Activated CD4-positive, alpha-beta T cell treated with anti-CD3 and anti-CD28 coated beads for 36 hours (primary cell): ENCODE measurements at regions not wholly inside any gene's neighbourhood (a gene's known extent, or its start where the extent isn't known, plus 50 kb on each side); places are given as distances from the start of the nearest gene placed in this dataset.

Source experiments
- ATAC-seq: fragments of 200-7000 bp; cut with Tn5 transposase; one replicate; pipeline ENCODE4 v1.10.0; 2021; ENCODE audit warnings: mild to moderate bottlenecking, moderate library complexity
- CTCF ChIA-PET: fragments of 350-600 bp; sonication (Branson Sonifier 250); formaldehyde crosslinking; loops from one replicate; lab custom pipeline; 2021; ENCODE audit warnings: antibody characterized with exemption; lab: Charles Lee
- POLR2A ChIA-PET: fragments of 350-600 bp; sonication (Branson Sonifier 250); formaldehyde crosslinking; loops from one replicate; lab custom pipeline; 2021; ENCODE audit warnings: antibody characterized with exemption, inconsistent platforms; lab: Charles Lee
- DNase-seq: peaks from one replicate; pipeline ENCODE4 v3.0.0-alpha.2; 2020
- H3K27ac Mint-ChIP-seq: one replicate; pipeline ENCODE4 v1.8.0; 2021; ENCODE audit warnings: mixed read lengths
- H3K27me3 Mint-ChIP-seq: one replicate; pipeline ENCODE4 v1.8.0; 2021; ENCODE audit warnings: mixed read lengths
- H3K36me3 Mint-ChIP-seq: one replicate; pipeline ENCODE4 v1.8.0; 2021; ENCODE audit warnings: low read depth, mixed read lengths
- H3K4me1 Mint-ChIP-seq: one replicate; pipeline ENCODE4 v1.8.0; 2021; ENCODE audit warnings: mixed read lengths
- H3K4me3 Mint-ChIP-seq: one replicate; pipeline ENCODE4 v1.8.0; 2021; ENCODE audit warnings: mild to moderate bottlenecking, moderate library complexity, mixed read lengths
- H3K9me3 Mint-ChIP-seq: one replicate; pipeline ENCODE4 v1.8.0; 2021; ENCODE audit warnings: low read depth, mixed read lengths
- intact Hi-C, 2 experiments: fragments of 100-400 bp; cut with DNase I in 1 of 2; cut with micrococcal nuclease in 1 of 2; formaldehyde crosslinking; loops; one replicate each; pipeline versions ENCODE4 v1.14.2 to v1.15.1; 2022 to 2024; cut with DNase I, micrococcal nuclease

DNA sequence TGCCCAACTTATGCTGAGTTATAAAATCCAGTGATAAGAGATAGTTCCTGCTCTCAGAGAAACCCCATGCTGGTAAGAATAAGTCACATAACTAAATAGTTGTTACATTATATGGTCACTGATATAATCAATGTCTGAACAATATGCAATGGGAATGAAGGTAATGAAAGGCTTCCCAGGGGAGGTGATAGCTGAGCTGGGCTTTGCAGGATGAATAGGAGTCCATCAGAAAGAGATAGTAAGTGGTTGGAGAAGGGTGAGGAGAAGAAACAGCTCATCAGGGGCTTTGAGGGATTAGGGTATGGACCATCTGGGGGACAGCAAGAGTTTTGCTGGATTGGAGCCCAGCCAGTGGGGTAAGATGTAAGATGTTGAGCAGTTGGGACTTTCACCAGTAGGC lies 266.7 kb upstream of the CRY1 start:
- H3K9me3 Mint-ChIP-seq, result no peaks in the 10 kb centered on the region
- no peak for DNase-seq
- ChIA-PET CTCF (no interaction called here), POLR2A (no interaction called here)
- intact Hi-C loops, result no loop called here
- H3K4me3 Mint-ChIP-seq, result no peak overlapping the region
- H3K27ac Mint-ChIP-seq, result no peak overlapping the region
- H3K4me1 Mint-ChIP-seq, result peaks cover 18% of the 10 kb centered on the region
- no peaks in the 10 kb centered on the region for H3K27me3 Mint-ChIP-seq
- H3K36me3 Mint-ChIP-seq, result no peaks in the 10 kb centered on the region
- ATAC-seq, result no peak

DNA sequence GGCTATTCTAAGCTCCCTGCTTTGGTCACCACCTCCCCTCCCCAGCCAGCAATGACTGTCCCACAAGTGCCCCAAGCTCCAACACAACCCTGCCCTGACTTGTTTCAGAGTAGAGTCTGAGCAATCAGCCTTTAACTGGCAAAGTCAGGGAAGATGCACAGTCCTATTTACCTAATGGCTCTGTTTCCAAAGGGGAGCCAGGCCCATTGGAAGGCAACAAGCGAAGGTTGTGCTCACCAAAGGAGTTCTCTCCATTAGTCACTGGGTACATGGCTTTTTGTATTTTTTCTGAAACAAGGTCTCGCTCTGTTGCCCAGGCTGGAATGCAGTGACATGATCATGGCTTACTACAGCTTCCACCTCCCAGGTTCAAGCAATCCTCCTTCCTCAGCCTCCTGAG lies 267.1 kb upstream of the CRY1 start:
- peaks cover 15% of the 10 kb centered on the region for H3K4me1 Mint-ChIP-seq
- no peaks in the 10 kb centered on the region for H3K27me3 Mint-ChIP-seq
- H3K4me3 Mint-ChIP-seq, result no peak overlapping the region
- POLR2A ChIA-PET, result interaction anchor here (0.6 kb wide), 1 partner anchor 40 kb away, joined by 4 read pairs; no protein-coding TSS in a partner anchor
- CTCF ChIA-PET, result no interaction called here
- ATAC-seq (no peak), DNase-seq (no peak)
- no peaks in the 10 kb centered on the region for H3K9me3 Mint-ChIP-seq
- no peak overlapping the region for H3K27ac Mint-ChIP-seq
- intact Hi-C loops, result no loop called here
- no peaks in the 10 kb centered on the region for H3K36me3 Mint-ChIP-seq

DNA sequence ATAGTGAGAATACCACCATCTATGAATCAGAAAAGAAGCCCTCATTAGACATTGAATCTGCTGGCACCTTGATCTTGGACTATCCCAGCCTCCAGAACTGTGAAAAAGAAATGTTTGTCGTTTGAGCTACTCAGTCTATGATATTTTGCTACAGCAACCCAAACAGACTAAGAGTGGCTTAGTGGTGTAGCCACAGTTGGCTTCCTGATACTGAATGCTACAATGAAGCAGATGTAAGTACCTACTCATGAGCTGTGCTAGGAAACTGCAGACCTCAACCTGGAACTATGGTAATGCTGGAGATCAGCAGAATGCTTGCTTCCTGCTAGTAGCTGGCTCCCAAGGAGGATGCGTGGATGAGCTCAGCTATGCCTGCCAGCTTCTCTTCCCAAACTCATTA lies 268.6 kb upstream of the CRY1 start:
- H3K4me1 Mint-ChIP-seq, result peaks cover 9% of the 10 kb centered on the region
- H3K9me3 Mint-ChIP-seq, result no peaks in the 10 kb centered on the region
- no peak overlapping the region for H3K27ac Mint-ChIP-seq
- no peak for ATAC-seq
- ChIA-PET POLR2A (no interaction called here), CTCF (interaction anchor here (0.5 to 1.2 kb wide), 3 partner anchors 17 to 48 kb away, joined by 3 read pairs; no protein-coding TSS in a partner anchor)
- H3K4me3 Mint-ChIP-seq, result no peak overlapping the region
- DNase-seq, result no peak
- intact Hi-C loops, result no loop called here
- H3K36me3 Mint-ChIP-seq, result no peaks in the 10 kb centered on the region
- no peaks in the 10 kb centered on the region for H3K27me3 Mint-ChIP-seq

DNA sequence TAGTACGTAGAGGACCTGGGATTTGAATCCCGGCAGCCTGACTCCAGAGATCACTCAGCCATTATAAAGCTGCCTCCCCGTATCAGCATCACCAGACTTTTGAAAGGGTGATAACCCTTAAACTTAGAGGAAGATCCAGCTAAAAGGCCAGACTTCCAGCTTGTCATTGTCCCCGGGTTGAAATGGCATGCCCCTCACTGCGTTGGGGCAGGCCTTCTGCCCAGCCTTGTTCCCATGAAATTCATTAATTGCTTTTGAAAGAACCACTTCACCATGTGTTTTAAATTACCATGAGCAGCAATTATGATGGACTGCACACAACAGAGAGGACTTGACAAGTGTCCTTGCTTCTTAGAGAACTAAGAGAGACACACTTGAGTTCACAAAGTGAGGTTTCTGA lies 269.6 kb upstream of the CRY1 start:
- no peaks in the 10 kb centered on the region for H3K9me3 Mint-ChIP-seq
- no peak for ATAC-seq
- CTCF ChIA-PET, result interaction anchor here (1.1 to 1.2 kb wide), 2 partner anchors 18 to 92 kb away, joined by 3 read pairs; no protein-coding TSS in a partner anchor

DNA sequence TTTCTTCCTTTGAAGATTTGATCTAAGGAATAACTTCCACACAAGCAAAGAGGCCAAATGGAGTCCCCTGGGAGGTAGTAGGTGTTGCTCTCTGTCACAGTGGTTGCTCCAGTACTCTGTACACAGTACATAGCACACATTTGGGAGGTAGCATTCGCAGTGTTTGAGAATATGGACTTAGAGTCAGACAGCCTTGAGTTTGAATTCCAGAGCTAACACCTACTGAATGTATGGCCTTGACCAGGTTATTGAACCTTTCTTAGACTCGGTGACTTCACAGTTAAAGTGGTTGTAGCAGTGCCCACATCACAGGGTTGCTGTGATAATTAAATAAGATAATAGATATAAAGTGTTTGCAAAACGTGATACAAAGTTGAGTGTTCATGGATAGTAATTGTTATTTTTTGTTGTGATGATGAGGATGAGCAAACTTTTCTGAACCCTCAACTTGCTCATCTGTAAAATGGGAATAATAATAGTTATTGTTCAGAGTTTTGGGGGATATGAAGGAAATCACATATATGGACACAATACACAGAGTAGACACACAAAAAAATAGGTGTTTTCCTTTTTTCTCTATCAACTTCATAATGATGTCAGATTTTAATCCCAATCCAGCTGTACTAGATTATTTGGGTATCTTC lies 271.6 kb upstream of the CRY1 start:
- DNase-seq, result no peak
- Mint-ChIP-seq H3K27me3 (no peaks in the 10 kb centered on the region), H3K27ac (no peak overlapping the region), H3K9me3 (no peaks in the 10 kb centered on the region), H3K4me3 (no peak overlapping the region), H3K4me1 (peaks cover 29% of the 10 kb centered on the region), H3K36me3 (no peaks in the 10 kb centered on the region)
- CTCF ChIA-PET, result no interaction called here
- POLR2A ChIA-PET, result no interaction called here
- no peak for ATAC-seq
- intact Hi-C loops, result no loop called here

More for the DNA sequence above, 269.6 kb upstream of the CRY1 start:
- no peak for DNase-seq
- POLR2A ChIA-PET, result no interaction called here
- intact Hi-C loops, result no loop called here
- peaks cover 13% of the 10 kb centered on the region for H3K4me1 Mint-ChIP-seq
- no peak overlapping the region for H3K4me3 Mint-ChIP-seq
- H3K36me3 Mint-ChIP-seq, result no peaks in the 10 kb centered on the region
- no peak overlapping the region for H3K27ac Mint-ChIP-seq
- no peaks in the 10 kb centered on the region for H3K27me3 Mint-ChIP-seq

DNA sequence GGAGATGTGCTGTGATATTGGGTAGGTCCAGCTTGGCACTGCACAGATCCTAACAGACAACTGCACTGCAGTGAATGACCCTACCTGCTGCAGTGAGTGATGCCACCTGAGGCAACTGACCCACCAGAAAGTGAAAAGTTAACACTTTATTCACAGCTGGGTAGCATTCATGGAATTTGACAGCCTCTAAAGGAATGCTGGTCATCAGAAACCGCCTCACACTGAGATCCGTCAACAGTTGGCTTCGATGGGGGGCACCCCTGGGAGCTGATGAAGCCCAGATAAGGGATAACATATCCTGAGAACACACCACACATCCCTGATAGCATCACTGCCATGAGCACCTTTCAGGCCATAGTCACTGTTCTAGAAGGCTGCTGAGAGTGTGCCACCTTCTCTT lies 272.4 kb upstream of the CRY1 start:
- Mint-ChIP-seq H3K4me3 (no peak overlapping the region), H3K9me3 (no peaks in the 10 kb centered on the region), H3K36me3 (no peaks in the 10 kb centered on the region), H3K4me1 (peaks cover 36% of the 10 kb centered on the region), H3K27ac (no peak overlapping the region), H3K27me3 (no peaks in the 10 kb centered on the region)
- intact Hi-C loops, result no loop called here
- ATAC-seq, result no peak
- DNase-seq, result no peak
- ChIA-PET POLR2A (no interaction called here), CTCF (no interaction called here)

DNA sequence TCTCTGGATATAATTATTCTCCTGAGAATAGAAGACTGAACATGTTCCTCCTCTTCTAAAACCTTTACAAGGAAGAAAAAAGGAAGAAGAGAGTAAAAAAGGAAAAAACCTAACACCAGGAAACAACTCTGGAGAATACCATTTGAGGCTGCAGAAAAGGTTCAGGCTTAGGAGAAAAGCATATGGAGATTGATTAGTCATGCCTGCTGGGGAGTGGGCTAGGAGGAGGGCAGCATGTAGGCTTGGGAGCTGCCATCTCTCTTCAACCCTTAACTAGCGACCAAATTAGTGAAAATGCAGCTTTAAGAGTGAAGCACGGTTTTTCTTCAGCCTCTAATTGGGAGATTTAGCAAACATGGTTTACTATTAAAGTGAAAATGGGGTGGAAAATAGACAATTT lies 273.0 kb upstream of the CRY1 start:
- ChIA-PET POLR2A (no interaction called here), CTCF (interaction anchor here (2.0 kb wide), 1 partner anchor 17 kb away, joined by 6 read pairs; no protein-coding TSS in a partner anchor)
- H3K9me3 Mint-ChIP-seq, result no peaks in the 10 kb centered on the region
- no peak for DNase-seq
- peaks cover 2% of the 10 kb centered on the region for H3K36me3 Mint-ChIP-seq
- intact Hi-C loops, result no loop called here
- no peaks in the 10 kb centered on the region for H3K27me3 Mint-ChIP-seq
- no peak for ATAC-seq
- peaks cover 42% of the 10 kb centered on the region for H3K4me1 Mint-ChIP-seq
- H3K4me3 Mint-ChIP-seq, result no peak overlapping the region
- no peak overlapping the region for H3K27ac Mint-ChIP-seq

DNA sequence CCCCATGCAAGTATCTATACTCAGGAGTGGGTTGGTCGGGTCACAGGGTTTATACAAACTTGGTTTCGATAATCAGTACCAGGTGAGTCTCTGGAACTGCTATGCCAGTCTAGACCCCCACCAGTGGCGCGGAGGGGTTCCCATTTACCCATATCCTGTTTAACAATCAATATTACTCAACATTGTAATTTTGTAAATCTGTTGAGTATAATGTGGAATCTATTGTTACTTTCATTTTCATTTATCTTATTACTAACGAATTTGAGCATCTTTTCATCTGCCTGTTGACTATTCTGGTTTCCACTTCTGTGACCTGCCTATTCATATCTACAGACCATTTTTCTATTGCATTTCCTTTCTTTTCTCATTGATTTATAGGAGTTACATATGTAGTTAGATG lies 275.2 kb upstream of the CRY1 start:
- ChIA-PET CTCF (interaction anchor here (0.6 to 1.6 kb wide), 3 partner anchors 15 to 121 kb away, joined by 3 to 5 read pairs (median 4); no protein-coding TSS in a partner anchor), POLR2A (interaction anchor here (0.6 kb wide), 1 partner anchor 51 kb away, joined by 3 read pairs; no protein-coding TSS in a partner anchor)
- Mint-ChIP-seq H3K4me1 (peaks cover 65% of the 10 kb centered on the region), H3K27ac (peak overlapping the region; percentile 99), H3K9me3 (no peaks in the 10 kb centered on the region), H3K27me3 (no peaks in the 10 kb centered on the region), H3K36me3 (peaks cover 2% of the 10 kb centered on the region), H3K4me3 (peak overlapping the region; percentile 69)
- DNase-seq (peak; percentile 70), ATAC-seq (peak; percentile 47)
- intact Hi-C loops, result loop anchor here (1.0 to 2.0 kb wide), 7 partner anchors 16 to 276 kb away; partner anchors contain the start of gene CRY1 (in 1 of the 2)

DNA sequence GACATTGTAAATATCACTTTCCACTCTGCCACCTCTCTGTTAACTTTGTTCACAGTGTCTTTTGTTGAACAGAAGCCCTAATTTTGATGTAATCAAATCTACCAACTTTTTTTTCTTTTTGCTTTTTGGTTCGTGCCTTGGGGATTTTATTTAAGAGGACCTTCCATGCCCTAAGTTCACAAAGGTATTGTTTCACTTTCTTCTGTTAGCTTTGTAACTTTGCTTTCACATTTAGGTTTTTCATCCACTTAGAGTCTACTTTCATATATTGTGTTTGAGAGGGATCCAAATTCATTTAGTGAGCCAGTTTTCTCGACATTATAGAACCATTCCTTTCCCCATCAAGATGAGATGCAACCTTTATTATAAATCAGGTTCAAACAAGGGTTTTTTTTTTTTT lies 275.7 kb upstream of the CRY1 start:
- ATAC-seq (peak; percentile 17), DNase-seq (no peak)
- H3K27me3 Mint-ChIP-seq, result no peaks in the 10 kb centered on the region
- intact Hi-C loops, result loop anchor here (1.0 to 2.0 kb wide), 5 partner anchors 16 to 276 kb away; partner anchors contain the start of gene CRY1 (in 2 of the 2)
- H3K9me3 Mint-ChIP-seq, result no peaks in the 10 kb centered on the region
- ChIA-PET CTCF (interaction anchor here (0.6 to 1.6 kb wide), 5 partner anchors 14 to 168 kb away, joined by 3 to 5 read pairs (median 3); no protein-coding TSS in a partner anchor), POLR2A (interaction anchor here (0.6 kb wide), 2 partner anchors 52 to 1273 kb away, joined by 3 read pairs; no protein-coding TSS in a partner anchor)
- peaks cover 2% of the 10 kb centered on the region for H3K36me3 Mint-ChIP-seq
- H3K4me3 Mint-ChIP-seq, result peak overlapping the region; percentile 69
- peak overlapping the region; percentile 99 for H3K27ac Mint-ChIP-seq
- peaks cover 69% of the 10 kb centered on the region for H3K4me1 Mint-ChIP-seq

DNA sequence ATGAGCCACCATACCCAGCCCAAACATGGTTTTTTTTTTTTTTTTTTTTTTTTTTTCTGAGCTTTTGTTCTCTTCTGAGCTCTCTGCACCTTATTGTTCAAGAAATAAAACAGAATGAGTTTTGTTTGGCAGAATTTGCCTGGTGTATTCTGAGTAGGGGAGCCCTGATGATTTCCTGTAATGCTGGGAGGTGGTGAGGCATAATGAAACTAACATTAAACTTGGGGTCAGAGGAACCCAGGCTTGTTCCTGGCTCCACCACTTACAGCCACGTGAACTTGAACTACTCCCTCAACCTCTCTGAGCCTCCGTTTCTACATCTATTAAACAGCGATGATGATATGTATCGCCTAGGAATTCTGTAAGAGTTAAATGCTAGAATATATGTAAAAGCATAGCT lies 276.3 kb upstream of the CRY1 start:
- Mint-ChIP-seq H3K4me3 (peak overlapping the region; percentile 69), H3K27ac (peak overlapping the region; percentile 99), H3K36me3 (peaks cover 2% of the 10 kb centered on the region), H3K9me3 (no peaks in the 10 kb centered on the region), H3K27me3 (no peaks in the 10 kb centered on the region), H3K4me1 (peaks cover 76% of the 10 kb centered on the region)
- ChIA-PET CTCF (interaction anchor here (0.7 to 1.6 kb wide), 7 partner anchors 14 to 168 kb away, joined by 3 to 5 read pairs (median 3); no protein-coding TSS in a partner anchor), POLR2A (interaction anchor here (0.6 kb wide), 1 partner anchor 1272 kb away, joined by 3 read pairs; no protein-coding TSS in a partner anchor)
- DNase-seq, result peak; percentile 63
- intact Hi-C loops, result loop anchor here (1.0 to 2.0 kb wide), 5 partner anchors 17 to 277 kb away; partner anchors contain the start of gene CRY1 (in 2 of the 2)
- peak; percentile 72 for ATAC-seq

DNA sequence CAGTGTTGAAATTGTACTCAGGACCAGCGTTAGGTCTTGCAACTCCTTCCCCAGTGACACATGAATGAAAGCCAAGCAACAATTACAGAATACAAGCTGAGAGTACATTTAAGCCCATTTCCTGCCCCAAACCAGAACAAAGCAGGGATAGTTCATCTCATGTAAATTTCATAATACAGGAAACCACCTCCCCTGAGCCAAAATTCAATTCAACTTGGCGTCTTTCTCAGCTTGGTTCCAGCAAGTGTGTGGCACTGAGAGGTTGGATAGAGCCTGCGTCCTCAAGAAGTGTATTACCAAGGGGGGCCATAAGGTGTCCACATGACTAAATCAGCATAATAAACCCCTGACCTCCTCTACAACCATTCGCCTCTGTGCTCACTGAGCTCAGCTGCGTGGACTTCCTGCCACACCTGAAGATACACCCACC lies 278.9 kb upstream of the CRY1 start:
- Mint-ChIP-seq H3K36me3 (peaks cover 2% of the 10 kb centered on the region), H3K9me3 (no peaks in the 10 kb centered on the region), H3K27me3 (no peaks in the 10 kb centered on the region), H3K4me3 (peak overlapping the region; percentile 10), H3K27ac (peak overlapping the region; percentile 99), H3K4me1 (peaks cover 80% of the 10 kb centered on the region)
- POLR2A ChIA-PET, result interaction anchor here (0.8 kb wide), 1 partner anchor 17 kb away, joined by 4 read pairs; no protein-coding TSS in a partner anchor
- DNase-seq (peak; percentile 52), ATAC-seq (peak; percentile 52)
- CTCF ChIA-PET, result interaction anchor here (1.4 to 2.2 kb wide), 4 partner anchors 10 to 51 kb away, joined by 4 to 17 read pairs (median 8); no protein-coding TSS in a partner anchor
- intact Hi-C loops, result loop anchor here (1.0 to 2.0 kb wide), 2 partner anchors 30 to 31 kb away; no protein-coding TSS in a partner anchor
